SK-N-SH treated with all-trans-retinoic acid at 6 μM for 48 hours (cell line): ENCODE measurements at regions not wholly inside any gene's neighbourhood (a gene's known extent, or its start where the extent isn't known, plus 50 kb on each side); places are given as distances from the start of the nearest gene placed in this dataset.

ENCODE experiments used
- BACH2 ChIP-seq: fragments of 250-450 bp; sonication (Bioruptor Pico); IDR thresholded peaks from 2 replicates; pipeline ENCODE4 v1.9.0; 2021; ENCODE audit warnings: mild to moderate bottlenecking, borderline replicate concordance
- ISL1 ChIP-seq: fragments of 250-450 bp; sonication (Bioruptor Pico); IDR thresholded peaks from 2 replicates; pipeline ENCODE4 v2.1.2; 2022; ENCODE audit warnings: mild to moderate bottlenecking, moderate library complexity
- ZFP3 ChIP-seq: fragments of 250-450 bp; sonication (Bioruptor Pico); IDR thresholded peaks from 2 replicates; pipeline ENCODE4 v1.5.0; 2020; ENCODE audit warnings: mild to moderate bottlenecking, moderate library complexity
- ZFP30 ChIP-seq: fragments of 450-650 bp; formaldehyde crosslinking; IDR thresholded peaks from 2 replicates; pipeline ENCODE4 v1.5.0; 2022; ENCODE audit warnings: mild to moderate bottlenecking, moderate library complexity
- ZNF565 ChIP-seq: fragments of 450-650 bp; formaldehyde crosslinking; conservative IDR thresholded peaks from 2 replicates; pipeline ENCODE4 v1.5.0; 2020; ENCODE audit warnings: low read depth, mild to moderate bottlenecking, moderate library complexity
- TF ChIP-seq, protein P1 (sequence below): fragments of 250-450 bp; sonication (Bioruptor Pico); IDR thresholded peaks from 2 replicates; pipeline ENCODE4 v1.8.0; 2020; ENCODE audit warnings: mild to moderate bottlenecking, moderate library complexity, borderline replicate concordance

- TF ChIP-seq ISL1 (CRISPR knock-in tag) (no peak), ZNF565 (CRISPR knock-in tag) (no peak), BACH2 (no peak), ZFP3 (CRISPR knock-in tag) (no peak), ZFP30 (CRISPR knock-in tag) (no peak)
- TF ChIP-seq, protein P1, sequence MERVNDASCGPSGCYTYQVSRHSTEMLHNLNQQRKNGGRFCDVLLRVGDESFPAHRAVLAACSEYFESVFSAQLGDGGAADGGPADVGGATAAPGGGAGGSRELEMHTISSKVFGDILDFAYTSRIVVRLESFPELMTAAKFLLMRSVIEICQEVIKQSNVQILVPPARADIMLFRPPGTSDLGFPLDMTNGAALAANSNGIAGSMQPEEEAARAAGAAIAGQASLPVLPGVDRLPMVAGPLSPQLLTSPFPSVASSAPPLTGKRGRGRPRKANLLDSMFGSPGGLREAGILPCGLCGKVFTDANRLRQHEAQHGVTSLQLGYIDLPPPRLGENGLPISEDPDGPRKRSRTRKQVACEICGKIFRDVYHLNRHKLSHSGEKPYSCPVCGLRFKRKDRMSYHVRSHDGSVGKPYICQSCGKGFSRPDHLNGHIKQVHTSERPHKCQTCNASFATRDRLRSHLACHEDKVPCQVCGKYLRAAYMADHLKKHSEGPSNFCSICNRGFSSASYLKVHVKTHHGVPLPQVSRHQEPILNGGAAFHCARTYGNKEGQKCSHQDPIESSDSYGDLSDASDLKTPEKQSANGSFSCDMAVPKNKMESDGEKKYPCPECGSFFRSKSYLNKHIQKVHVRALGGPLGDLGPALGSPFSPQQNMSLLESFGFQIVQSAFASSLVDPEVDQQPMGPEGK (CRISPR knock-in tag) = no peak
These were observed 466.1 kb upstream of the PPP2R3A start for GRCh38 chr3:135499426-135499825.
